B cell (primary cell): ENCODE measurements at regions not wholly inside any gene's neighbourhood (a gene's known extent, or its start where the extent isn't known, plus 50 kb on each side); places are given as distances from the start of the nearest gene placed in this dataset.

ENCODE experiments used
- ATAC-seq: fragments of 200-7000 bp; cut with Tn5 transposase; one replicate; pipeline ENCODE4 v1.10.0; 2021; ENCODE audit warnings: low read depth, mild to moderate bottlenecking, moderate number of reproducible peaks, moderate library complexity
- CTCF ChIA-PET: fragments of 350-600 bp; sonication (Branson Sonifier 250); formaldehyde crosslinking; loops from one replicate; lab custom pipeline; 2021; ENCODE audit warnings: antibody characterized with exemption, inconsistent platforms; lab: Charles Lee
- POLR2A ChIA-PET: fragments of 350-600 bp; sonication (Branson Sonifier 250); formaldehyde crosslinking; loops from one replicate; lab custom pipeline; 2021; ENCODE audit warnings: antibody characterized with exemption; lab: Charles Lee
- DNase-seq: peaks from one replicate; pipeline ENCODE4 v3.0.0; 2013
- H2AFZ ChIP-seq: 2 replicates; pipeline ENCODE4 v1.6.1; 2012; ENCODE audit warnings: mild to moderate bottlenecking, low read depth, low read length; ENCODE audit not compliant: insufficient read depth, poor library complexity, severe bottlenecking
- H3K27ac ChIP-seq, 2 donors: 1 replicate in 1 of 2; 2 replicates in 1 of 2; pipeline ENCODE4 v1.5.1; 2012 to 2013; ENCODE audit warnings: low read length in 2 of 2, mild to moderate bottlenecking in 2 of 2, moderate library complexity in 1 of 2
- H3K27me3 ChIP-seq, 4 experiments: fragments of 200-600 bp in 1 of 4; sonication (generic) in 1 of 4; replicated peaks in 1 of 4; 1 replicate in 2 of 4; 2 replicates in 2 of 4; pipeline versions ENCODE4 v1.6.1 to v1.7.0; 2013 to 2016; ENCODE audit warnings: low read length in 3 of 4, mild to moderate bottlenecking in 2 of 4, mixed read lengths in 1 of 4, moderate library complexity in 1 of 4; ENCODE audit not compliant: insufficient read depth in 4 of 4, control insufficient read depth in 3 of 4; ENCODE audit errors: control extremely low read depth in 1 of 4
- H3K36me3 ChIP-seq, 2 experiments: replicated peaks in 1 of 2; 1 replicate in 1 of 2; 2 replicates in 1 of 2; pipeline versions ENCODE4 v1.6.1 to v1.7.1; 2013; ENCODE audit warnings: low read length in 1 of 2; ENCODE audit not compliant: insufficient read depth in 2 of 2, control insufficient read depth in 1 of 2; ENCODE audit errors: control extremely low read depth in 1 of 2, extremely low read depth in 1 of 2
- H3K4me1 ChIP-seq, 2 donors: fragments of 200-600 bp in 1 of 2; sonication (generic) in 1 of 2; 1 replicate in 1 of 2; 2 replicates in 1 of 2; pipeline versions ENCODE4 v1.5.1 to v1.6.1; 2013 to 2017; ENCODE audit warnings: low read length in 2 of 2; ENCODE audit not compliant: control insufficient read depth in 2 of 2, insufficient read depth in 2 of 2
- H3K4me2 ChIP-seq: replicated peaks from 2 replicates; pipeline ENCODE3; 2012; ENCODE audit warnings: mild to moderate bottlenecking, low read depth, low read length; ENCODE audit not compliant: poor library complexity, severe bottlenecking
- H3K4me3 ChIP-seq, 5 experiments: fragments of 200-600 bp in 1 of 5; sonication (generic) in 1 of 5; 1 replicate in 3 of 5; 2 replicates in 2 of 5; pipeline versions ENCODE4 v1.5.1 to v1.7.0; 2011 to 2016; ENCODE audit warnings: low read length in 4 of 5, mild to moderate bottlenecking in 4 of 5, low read depth in 2 of 5, control low read depth in 1 of 5, moderate library complexity in 1 of 5; ENCODE audit not compliant: insufficient read depth in 1 of 5; ENCODE audit errors: control extremely low read depth in 1 of 5, extremely low read depth in 1 of 5
- H3K79me2 ChIP-seq: fragments of 200-600 bp; sonication (generic); one replicate; pipeline ENCODE4 v1.6.0; 2016; ENCODE audit warnings: low read length; ENCODE audit not compliant: control insufficient read depth, insufficient read depth
- H3K9ac ChIP-seq: fragments of 200-600 bp; sonication (generic); 2 replicates; pipeline ENCODE4 v1.6.1; 2017; ENCODE audit warnings: mild to moderate bottlenecking, low read length, moderate library complexity
- H3K9me3 ChIP-seq, 3 donors: one replicate each; pipeline versions ENCODE4 v1.6.1 to v1.7.1; 2013; ENCODE audit warnings: low read length in 2 of 3; ENCODE audit not compliant: control insufficient read depth in 2 of 3, insufficient read depth in 1 of 3; ENCODE audit errors: control extremely low read depth in 1 of 3
- H4K20me1 ChIP-seq: 2 replicates; pipeline ENCODE4 v1.6.0; 2012; ENCODE audit warnings: mild to moderate bottlenecking, low read length; ENCODE audit not compliant: insufficient read depth, control insufficient read depth, poor library complexity, severe bottlenecking
- H3K27ac Mint-ChIP-seq: one replicate; pipeline ENCODE4 v1.8.0; 2021; ENCODE audit warnings: mixed read lengths
- H3K27me3 Mint-ChIP-seq: one replicate; pipeline ENCODE4 v1.8.0; 2021; ENCODE audit warnings: mixed read lengths
- H3K4me1 Mint-ChIP-seq: one replicate; pipeline ENCODE4 v1.8.0; 2021; ENCODE audit warnings: mixed read lengths
- H3K4me3 Mint-ChIP-seq: one replicate; pipeline ENCODE4 v1.8.0; 2021; ENCODE audit warnings: mixed read lengths
- H3K9me3 Mint-ChIP-seq: one replicate; pipeline ENCODE4 v1.8.0; 2022; ENCODE audit warnings: mixed read lengths; ENCODE audit not compliant: insufficient read depth
- CTCF ChIP-seq: fragments of 200-600 bp; IDR thresholded peaks from one replicate; pipeline ENCODE4 v1.8.0; 2022; ENCODE audit warnings: antibody characterized with exemption, mild to moderate bottlenecking
- EZH2 ChIP-seq: IDR thresholded peaks from 2 replicates; pipeline ENCODE4 v1.6.1; 2012; ENCODE audit warnings: borderline replicate concordance, low read depth, mild to moderate bottlenecking, moderate library complexity, low read length; ENCODE audit not compliant: insufficient read depth, poor library complexity, severe bottlenecking
- WGBS: methylation state at CpG from one replicate; pipeline ENCODE4 v1.1.5; 2013; ENCODE audit warnings: missing lambda C conversion rate; ENCODE audit not compliant: insufficient coverage; 5-methylcytosine and 5-hydroxymethylcytosine counted together
- intact Hi-C: fragments of 100-400 bp; cut with micrococcal nuclease; formaldehyde crosslinking; loops from one replicate; pipeline ENCODE4 v1.10.0; 2022

GRCh38 chr3:109241459-109242186, 74.7 kb downstream of the DPPA2 start:
- Histone ChIP-seq H4K20me1 (no peaks in the 10 kb centered on the region), H3K9ac (no peak overlapping the region), H2AFZ (no peak overlapping the region), H3K36me3 (no peaks in the 10 kb centered on the region), H3K4me2 (no peak overlapping the region), H3K27me3 (no peaks in the 10 kb centered on the region), H3K4me3 (no peak overlapping the region), H3K9me3 (peaks cover 0 to 6% (median 0%) of the 10 kb centered on the region in 3 donors), H3K4me1 (no peaks in the 10 kb centered on the region), H3K27ac (no peak overlapping the region), H3K79me2 (no peaks in the 10 kb centered on the region)
- DNase-seq (no peak), ATAC-seq (no peak)
- WGBS, result 0% methylated on average over 3 of the region's 5 CpGs
- ChIA-PET POLR2A (no interaction called here), CTCF (no interaction called here)
- Mint-ChIP-seq H3K4me3 (no peak overlapping the region), H3K9me3 (peaks cover 2% of the 10 kb centered on the region), H3K4me1 (no peaks in the 10 kb centered on the region), H3K27me3 (no peaks in the 10 kb centered on the region), H3K27ac (no peak overlapping the region)
- intact Hi-C loops, result no loop called here
- TF ChIP-seq EZH2 (no peak), CTCF (no peak)

- POLR2A ChIA-PET, result no interaction called here
- WGBS, result no CpG with 5 or more reads among the region's 3 CpGs
- ATAC-seq, result no peak
Measured at GRCh38 chr3:109242187-109242523, 74.2 kb downstream of the DPPA2 start.

More at GRCh38 chr3:109242187-109242523, 74.2 kb downstream of the DPPA2 start:
- H3K4me1 ChIP-seq, result no peaks in the 10 kb centered on the region
- DNase-seq, result no peak
- H3K36me3 ChIP-seq, result no peaks in the 10 kb centered on the region
- H4K20me1 ChIP-seq, result no peaks in the 10 kb centered on the region
- Mint-ChIP-seq H3K4me1 (no peaks in the 10 kb centered on the region), H3K4me3 (no peak overlapping the region), H3K27ac (no peak overlapping the region), H3K9me3 (no peaks in the 10 kb centered on the region), H3K27me3 (no peaks in the 10 kb centered on the region)
- H3K79me2 ChIP-seq, result no peaks in the 10 kb centered on the region
- no peak overlapping the region for H3K4me2 ChIP-seq
- no peak overlapping the region for H2AFZ ChIP-seq
- no peak for TF ChIP-seq CTCF
- TF ChIP-seq EZH2, result no peak
- peaks cover 0 to 7% (median 0%) of the 10 kb centered on the region in 3 donors for H3K9me3 ChIP-seq
- H3K4me3 ChIP-seq, result no peak overlapping the region
- CTCF ChIA-PET, result no interaction called here
- no peak overlapping the region for H3K27ac ChIP-seq
- no peak overlapping the region for H3K9ac ChIP-seq
- intact Hi-C loops, result no loop called here
- H3K27me3 ChIP-seq, result no peaks in the 10 kb centered on the region
